ELR (cell line): ENCODE measurements at regions not wholly inside any gene's neighbourhood (a gene's known extent, or its start where the extent isn't known, plus 50 kb on each side); places are given as distances from the start of the nearest gene placed in this dataset.

Experiments used
- DNase-seq: peaks from one replicate; pipeline ENCODE4 v3.0.0-alpha.2; 2015; ENCODE audit warnings: low read depth

- peak; percentile 24 for DNase-seq
Observed at GRCh38 chr21:23455676-23456075, 2151.6 kb downstream of the MRPL39 start.

DNA sequence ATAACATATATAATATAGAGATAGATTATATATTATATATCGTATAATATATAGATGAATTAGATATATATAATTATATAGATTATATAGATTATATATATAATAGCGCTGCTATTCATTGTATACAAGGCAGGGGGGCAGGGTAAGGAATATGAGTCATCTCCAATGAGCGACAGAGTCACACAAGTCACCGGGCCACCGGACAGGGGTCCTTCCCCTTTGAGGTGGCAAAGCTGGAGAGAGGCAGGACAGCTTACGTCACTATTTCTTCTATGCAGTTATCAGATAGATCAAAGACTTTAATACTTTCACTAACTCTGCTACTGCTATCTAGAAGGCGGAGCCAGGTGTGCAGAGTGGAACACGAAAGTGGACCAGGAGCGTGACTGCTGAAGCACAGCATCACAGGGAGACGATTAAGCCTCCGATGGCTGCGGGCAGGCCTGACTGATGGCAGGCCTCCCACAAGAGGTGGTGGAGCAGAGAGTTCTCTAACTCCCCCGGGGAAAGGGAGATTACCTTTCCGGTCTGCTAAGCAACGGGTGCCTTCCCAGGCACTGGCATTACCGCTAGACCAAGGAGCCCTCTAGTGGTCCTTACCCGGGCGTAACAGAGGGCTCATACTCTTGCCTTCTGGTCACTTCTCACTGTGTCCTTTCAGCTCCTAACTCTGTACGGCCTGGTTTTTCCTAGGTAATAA is 2154.7 kb downstream of the MRPL39 start:
- peak; percentile 27 for DNase-seq

- DNase-seq, result no peak
Observed at GRCh38 chr21:23445307-23445706, 2162.0 kb downstream of the MRPL39 start.

- DNase-seq, result no peak
Observed at GRCh38 chr21:23438081-23438480, 2169.2 kb downstream of the MRPL39 start.

DNA sequence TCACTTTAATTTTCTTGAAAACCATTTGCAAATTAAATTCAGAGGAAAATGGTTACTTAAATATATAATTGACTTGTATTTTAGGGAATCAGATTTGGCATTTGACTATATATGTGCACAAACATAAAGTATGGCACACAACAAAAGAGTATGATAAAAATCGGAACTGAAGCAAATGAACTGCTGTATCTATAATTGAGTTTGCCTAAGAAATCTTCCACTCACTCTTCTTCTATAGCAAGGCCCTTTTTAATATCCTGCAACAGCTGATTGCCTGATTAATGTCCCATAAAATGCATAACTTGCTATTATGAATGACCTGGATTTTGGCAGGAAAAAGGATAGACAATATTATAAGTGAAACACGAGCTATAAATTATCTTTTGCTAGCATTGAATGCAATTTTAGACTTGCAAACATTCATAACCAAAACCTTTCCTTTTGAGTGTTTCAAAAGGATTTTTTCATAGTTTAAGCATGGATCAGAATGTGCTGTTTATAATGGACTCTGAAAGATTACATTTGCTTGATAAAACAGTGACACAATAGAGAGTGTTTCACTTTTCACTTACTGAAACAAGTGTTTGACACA is 2204.3 kb downstream of the MRPL39 start:
- no peak for DNase-seq

DNA sequence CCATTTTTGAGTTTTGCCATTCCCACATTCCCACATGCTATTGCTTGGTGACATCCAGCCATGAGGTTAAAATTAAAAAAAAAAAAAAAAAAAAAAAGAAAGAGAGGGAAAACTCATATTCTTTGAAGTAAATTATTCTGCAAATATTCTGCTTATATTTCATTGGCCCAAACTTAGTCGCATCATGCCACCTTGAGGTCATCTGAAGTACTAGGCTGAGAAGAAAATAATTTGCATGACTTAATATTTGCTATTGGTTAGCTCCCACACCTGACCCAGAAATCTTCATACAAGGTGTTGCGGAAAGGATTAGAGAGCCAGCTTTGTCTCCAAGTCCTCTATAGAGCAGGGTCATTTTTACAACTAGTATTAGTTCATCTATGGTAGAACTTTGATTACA is 2206.0 kb downstream of the MRPL39 start:
- DNase-seq, result peak; percentile 21

DNA sequence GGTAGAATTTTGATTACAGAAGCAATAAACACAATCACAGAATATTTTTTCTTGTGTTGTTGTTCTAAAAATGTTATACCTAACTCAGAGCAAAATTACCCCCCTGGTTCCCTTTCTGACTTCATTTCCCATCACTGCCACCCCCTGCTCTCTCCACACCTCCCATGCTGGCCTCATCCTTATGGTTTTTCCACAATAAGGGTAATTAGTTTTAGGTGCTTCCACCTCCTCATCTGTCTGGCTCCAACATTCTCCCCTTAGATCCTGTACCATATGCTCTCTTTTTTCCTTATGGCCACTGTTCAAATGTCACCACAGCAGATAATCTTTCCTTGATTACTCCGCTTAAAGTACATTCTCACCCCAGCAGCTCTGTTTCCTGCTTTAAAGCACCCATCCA is 2208.6 kb downstream of the MRPL39 start:
- DNase-seq, result no peak

GRCh38 chr21:23394458-23394857 is 2212.8 kb downstream of the MRPL39 start:
- peak; percentile 17 for DNase-seq

- no peak for DNase-seq
Observed at GRCh38 chr21:23384679-23385078, 2222.6 kb downstream of the MRPL39 start.

GRCh38 chr21:23374155-23374554 is 2233.1 kb downstream of the MRPL39 start:
- no peak for DNase-seq

GRCh38 chr21:23356905-23357304 is 2250.4 kb downstream of the MRPL39 start:
- no peak for DNase-seq

- no peak for DNase-seq
Observed at GRCh38 chr21:23316190-23316589, 2291.1 kb downstream of the MRPL39 start.

DNA sequence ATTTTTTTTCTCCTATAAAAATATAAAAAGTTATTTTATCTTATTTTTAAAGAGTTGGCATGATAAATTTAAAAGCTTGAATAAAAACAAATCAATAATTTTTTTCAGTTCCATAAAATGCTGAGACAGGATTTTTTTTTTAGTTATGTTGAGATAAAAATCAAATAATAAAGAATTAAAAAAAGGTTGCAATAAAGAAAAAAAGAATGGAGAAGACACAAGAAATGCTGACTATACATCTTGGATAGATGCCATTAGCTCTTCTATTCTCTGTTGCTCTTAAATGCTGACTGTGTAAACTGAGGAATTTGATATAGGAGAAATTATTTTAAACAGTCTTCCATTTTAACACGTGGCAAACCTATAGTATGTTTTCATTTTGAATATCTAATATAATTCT is 2298.5 kb downstream of the MRPL39 start:
- no peak for DNase-seq

GRCh38 chr21:23307065-23307464 is 2300.2 kb downstream of the MRPL39 start:
- DNase-seq, result no peak

DNA sequence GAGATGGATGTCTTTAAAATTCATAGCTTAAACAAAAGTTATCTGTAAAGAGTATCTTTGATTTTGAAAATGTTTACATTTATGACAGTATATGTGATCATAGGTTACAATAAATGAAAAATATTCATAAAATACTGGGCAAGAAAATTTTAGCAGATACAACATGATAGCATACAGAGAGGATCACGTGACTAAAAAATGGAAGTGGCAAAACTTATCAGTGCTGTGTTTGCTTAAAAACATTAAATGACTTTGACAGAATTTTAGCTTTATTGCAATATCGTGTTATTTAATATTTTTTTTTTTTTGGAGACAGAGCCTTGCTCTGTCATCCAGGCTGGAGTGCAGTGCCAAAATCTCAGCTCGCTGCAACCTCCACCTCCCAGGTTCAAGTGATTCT is 2294.1 kb downstream of the NCAM2 start:
- DNase-seq, result no peak

DNA sequence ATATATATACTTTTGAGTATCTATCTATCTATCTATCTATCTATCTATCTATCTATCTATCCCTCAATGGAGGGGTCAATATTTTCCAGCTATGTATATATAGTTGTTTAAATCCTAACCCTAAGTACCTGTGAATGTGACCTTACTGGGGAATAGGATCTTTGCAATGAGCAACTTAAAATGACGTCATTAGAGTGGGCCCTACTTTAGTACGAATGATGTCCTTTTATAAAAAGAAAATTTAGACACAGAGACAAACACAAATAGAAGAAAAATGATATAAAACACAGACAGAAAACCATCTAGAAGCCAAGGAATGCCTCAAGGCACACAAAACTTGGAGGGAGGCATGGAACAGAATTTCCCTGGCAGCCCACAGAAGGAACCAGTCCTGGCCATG is 2283.7 kb downstream of the NCAM2 start:
- no peak for DNase-seq

GRCh38 chr21:23249760-23250159 is 2251.6 kb downstream of the NCAM2 start:
- DNase-seq, result no peak

GRCh38 chr21:23247334-23247733 is 2249.1 kb downstream of the NCAM2 start:
- peak; percentile 9 for DNase-seq

DNA sequence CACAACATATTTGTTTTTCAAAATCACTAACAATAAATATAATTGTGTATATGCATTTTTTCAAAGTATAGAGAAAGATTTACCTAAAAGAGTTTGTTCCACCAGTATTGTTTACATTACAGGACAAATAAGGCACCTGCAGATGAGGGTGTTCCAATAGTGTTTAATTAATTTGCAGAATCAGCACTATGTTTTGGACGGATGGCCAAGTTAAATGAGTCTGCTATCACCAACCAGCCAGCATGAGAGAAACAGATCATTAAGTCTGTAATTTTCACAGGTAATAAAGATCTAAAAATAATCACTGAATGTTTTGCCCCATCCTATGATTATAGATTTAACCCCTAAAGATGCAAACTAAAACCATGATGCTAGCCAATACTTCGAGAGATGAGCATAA is 2247.0 kb downstream of the NCAM2 start:
- DNase-seq, result no peak

GRCh38 chr21:23223882-23224281 is 2225.7 kb downstream of the NCAM2 start:
- no peak for DNase-seq

GRCh38 chr21:23218667-23219066 is 2220.5 kb downstream of the NCAM2 start:
- peak; percentile 53 for DNase-seq

GRCh38 chr21:23217597-23217996 is 2219.4 kb downstream of the NCAM2 start:
- peak; percentile 73 for DNase-seq

DNA sequence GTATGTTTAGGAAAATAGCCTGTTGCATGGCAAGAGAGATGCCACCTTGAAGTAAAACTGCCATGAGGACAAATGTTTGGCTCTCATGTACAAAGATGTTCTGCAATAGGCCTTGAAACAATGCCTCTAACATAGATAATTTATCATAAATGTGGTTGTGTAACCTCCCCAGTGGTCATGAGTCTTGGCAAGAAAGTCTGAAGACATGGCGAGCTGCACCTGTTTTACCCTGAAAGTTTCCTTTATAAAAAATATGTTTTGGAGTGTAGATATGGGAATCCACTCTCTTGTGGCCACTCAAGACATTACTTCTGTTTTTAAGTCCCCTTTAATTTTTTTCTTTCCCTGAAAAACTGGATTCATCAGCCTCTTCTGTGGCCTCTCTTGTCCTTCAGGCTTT is 2217.1 kb downstream of the NCAM2 start:
- no peak for DNase-seq
